H1 (cell line): ENCODE measurements at regions not wholly inside any gene's neighbourhood (a gene's known extent, or its start where the extent isn't known, plus 50 kb on each side); places are given as distances from the start of the nearest gene placed in this dataset.

Experiments used
- CTCF ChIA-PET: fragments of 300-600 bp; sonication (Branson Sonifier 250); formaldehyde crosslinking; loops from one replicate; lab custom pipeline; 2021; ENCODE audit not compliant: partially characterized antibody; lab: Charles Lee
- POLR2A ChIA-PET: fragments of 300-600 bp; sonication (Branson Sonifier 250); formaldehyde crosslinking; loops from one replicate; lab custom pipeline; 2021; ENCODE audit warnings: inconsistent platforms; ENCODE audit not compliant: partially characterized antibody; lab: Charles Lee
- DNase-seq, 2 experiments: peaks; one replicate each; pipeline versions ENCODE4 v3.0.0 to v3.0.0-alpha.2; 2010 to 2022; ENCODE audit warnings: low spot score in 2 of 2, low read depth in 1 of 2, mixed read lengths in 1 of 2
- FAIRE-seq: peaks from 2 replicates; lab custom pipeline; 2011; peaks lifted over from hg19 to GRCh38; lab: Jason Lieb, UNC
- H2AFZ ChIP-seq: 2 replicates; pipeline ENCODE4 v1.8.1; 2012; ENCODE audit warnings: low read length, inconsistent platforms
- H2AK5ac ChIP-seq: 2 replicates; pipeline ENCODE4 v1.6.1; 2013; ENCODE audit warnings: low read depth, low read length
- H2BK120ac ChIP-seq: replicated peaks from 2 replicates; pipeline ENCODE3; 2013; ENCODE audit warnings: low read depth, low read length, inconsistent platforms
- H2BK12ac ChIP-seq: 2 replicates; pipeline ENCODE4 v1.6.1; 2013; ENCODE audit warnings: low read depth, low read length
- H2BK15ac ChIP-seq: 2 replicates; pipeline ENCODE4 v1.6.1; 2013; ENCODE audit warnings: low read length
- H2BK20ac ChIP-seq: 2 replicates; pipeline ENCODE4 v1.6.1; 2013; ENCODE audit warnings: low read length
- H2BK5ac ChIP-seq: 2 replicates; pipeline ENCODE4 v1.6.1; 2013; ENCODE audit warnings: low read depth, low read length
- H3K14ac ChIP-seq: 2 replicates; pipeline ENCODE4 v1.6.1; 2013; ENCODE audit warnings: inconsistent platforms; ENCODE audit not compliant: insufficient read length
- H3K18ac ChIP-seq: 2 replicates; pipeline ENCODE4 v1.6.1; 2013; ENCODE audit warnings: low read length; ENCODE audit errors: extremely low read depth
- H3K23ac ChIP-seq: 2 replicates; pipeline ENCODE4 v1.6.1; 2013; ENCODE audit warnings: inconsistent platforms; ENCODE audit not compliant: insufficient read length
- H3K23me2 ChIP-seq: 2 replicates; pipeline ENCODE4 v1.6.1; 2013; ENCODE audit warnings: low read depth, low read length
- H3K27ac ChIP-seq: 2 replicates; pipeline ENCODE4 v1.6.1; 2011; ENCODE audit warnings: low read depth, low read length, inconsistent platforms
- H3K27me3 ChIP-seq, 4 experiments: replicated peaks in 1 of 4; 1 replicate in 1 of 4; 2 replicates in 3 of 4; pipeline versions ENCODE4 v1.6.1 to v1.8.1; 2011 to 2013; ENCODE audit warnings: low read length in 3 of 4, mild to moderate bottlenecking in 3 of 4, inconsistent platforms in 2 of 4, mixed read lengths in 2 of 4, moderate library complexity in 1 of 4; ENCODE audit not compliant: control insufficient read depth in 3 of 4, insufficient read depth in 3 of 4; ENCODE audit errors: extremely low read depth in 1 of 4
- H3K36me3 ChIP-seq, 4 experiments: 2 replicates each; pipeline versions ENCODE4 v1.6.1 to v1.8.1; 2011 to 2013; ENCODE audit warnings: mild to moderate bottlenecking in 4 of 4, low read length in 3 of 4, moderate library complexity in 2 of 4, control low read depth in 1 of 4, inconsistent platforms in 1 of 4; ENCODE audit not compliant: insufficient read depth in 4 of 4, control insufficient read depth in 2 of 4
- H3K4ac ChIP-seq: replicated peaks from 2 replicates; pipeline ENCODE3; 2013; ENCODE audit warnings: low read length, low read depth, mixed read lengths, inconsistent platforms; ENCODE audit not compliant: insufficient read length
- H3K4me1 ChIP-seq, 4 experiments: replicated peaks in 1 of 4; 1 replicate in 1 of 4; 2 replicates in 3 of 4; pipeline versions ENCODE4 v1.6.1 to v1.8.1; 2011 to 2013; ENCODE audit warnings: low read length in 3 of 4, inconsistent platforms in 2 of 4, mixed read lengths in 1 of 4; ENCODE audit not compliant: insufficient read depth in 4 of 4, control insufficient read depth in 3 of 4
- H3K4me2 ChIP-seq, 2 experiments: 2 replicates each; pipeline versions ENCODE4 v1.6.1 to v1.8.1; 2011 to 2013; ENCODE audit warnings: low read depth in 2 of 2, low read length in 2 of 2, control low read depth in 1 of 2, inconsistent platforms in 1 of 2, mild to moderate bottlenecking in 1 of 2; ENCODE audit not compliant: insufficient read depth in 1 of 2
- H3K4me3 ChIP-seq, 4 experiments: fragments of 200-600, 300-600 bp in 1 of 4; sonication (generic), shearing (Covaris generic), sonication (Bioruptor Twin) in 1 of 4; 2 replicates each; pipeline versions ENCODE4 v1.5.1 to v1.8.1; 2011 to 2016; ENCODE audit warnings: low read length in 4 of 4, low read depth in 3 of 4, control low read depth in 2 of 4, inconsistent platforms in 2 of 4, mild to moderate bottlenecking in 2 of 4, mixed read lengths in 1 of 4, moderate library complexity in 1 of 4; ENCODE audit not compliant: insufficient read depth in 2 of 4; ENCODE audit errors: extremely low read depth in 1 of 4
- H3K56ac ChIP-seq: replicated peaks from 2 replicates; pipeline ENCODE3; 2013; ENCODE audit warnings: low read depth, mild to moderate bottlenecking, mixed read lengths, low read length, inconsistent platforms; ENCODE audit not compliant: insufficient read length
- H3K79me1 ChIP-seq: 2 replicates; pipeline ENCODE4 v1.6.1; 2013; ENCODE audit warnings: low read depth, low read length, control low read depth
- H3K79me2 ChIP-seq, 2 experiments: 2 replicates each; pipeline versions ENCODE4 v1.6.1 to v1.8.1; 2012 to 2013; ENCODE audit warnings: low read length in 2 of 2, mild to moderate bottlenecking in 2 of 2, inconsistent platforms in 1 of 2; ENCODE audit not compliant: insufficient read depth in 2 of 2, control insufficient read depth in 1 of 2
- H3K9ac ChIP-seq, 4 experiments: replicated peaks in 1 of 4; 1 replicate in 1 of 4; 2 replicates in 3 of 4; pipeline versions ENCODE4 v1.6.1 to v1.8.1; 2011 to 2013; ENCODE audit warnings: low read depth in 3 of 4, low read length in 3 of 4, control low read depth in 2 of 4, mild to moderate bottlenecking in 2 of 4, moderate library complexity in 2 of 4, inconsistent platforms in 1 of 4; ENCODE audit errors: extremely low read depth in 1 of 4
- H3K9me3 ChIP-seq, 2 experiments: 2 replicates each; pipeline versions ENCODE4 v1.6.1 to v1.8.1; 2012 to 2013; ENCODE audit warnings: mild to moderate bottlenecking in 2 of 2, moderate library complexity in 2 of 2, control low read depth in 1 of 2, inconsistent platforms in 1 of 2, low read depth in 1 of 2, low read length in 1 of 2, mixed read lengths in 1 of 2; ENCODE audit not compliant: insufficient read depth in 2 of 2
- H4K20me1 ChIP-seq, 2 experiments: replicated peaks in 1 of 2; 2 replicates each; pipeline versions ENCODE3 to v1.8.1; 2011 to 2013; ENCODE audit warnings: inconsistent platforms in 2 of 2, low read length in 2 of 2, mild to moderate bottlenecking in 1 of 2; ENCODE audit not compliant: insufficient read depth in 2 of 2, control insufficient read depth in 1 of 2
- H4K5ac ChIP-seq: 2 replicates; pipeline ENCODE4 v1.6.1; 2013; ENCODE audit warnings: low read length, low read depth, mixed read lengths, inconsistent platforms; ENCODE audit not compliant: insufficient read length
- H4K8ac ChIP-seq: 2 replicates; pipeline ENCODE4 v1.8.0; 2013; ENCODE audit warnings: mild to moderate bottlenecking, moderate library complexity, low read length, inconsistent platforms; ENCODE audit not compliant: insufficient read depth; ENCODE audit errors: extremely low read depth
- H4K91ac ChIP-seq: replicated peaks from 2 replicates; pipeline ENCODE3; 2013; ENCODE audit warnings: low read length, mixed read lengths, inconsistent platforms; ENCODE audit not compliant: insufficient read length
- BCL11A ChIP-seq, 2 experiments: IDR thresholded peaks; one replicate each; pipeline ENCODE4 v1.6.1; 2011; ENCODE audit warnings: low read depth in 2 of 2, low read length in 2 of 2, mild to moderate bottlenecking in 2 of 2
- BRCA1 ChIP-seq: IDR thresholded peaks from 2 replicates; pipeline ENCODE4 v1.6.1; 2012; ENCODE audit warnings: low read depth, low read length, improper control_type of control experiment
- CTBP2 ChIP-seq: IDR thresholded peaks from 2 replicates; pipeline ENCODE4 v1.7.0; 2011; ENCODE audit warnings: borderline replicate concordance, mild to moderate bottlenecking, moderate library complexity, mixed read lengths, low read length; ENCODE audit not compliant: insufficient read depth, insufficient read length
- EGR1 ChIP-seq: IDR thresholded peaks from 2 replicates; pipeline ENCODE4 v1.6.1; 2011; ENCODE audit warnings: low read depth, low read length, borderline replicate concordance
- GTF2F1 ChIP-seq: IDR thresholded peaks from 2 replicates; pipeline ENCODE4 v1.6.1; 2012; ENCODE audit warnings: low read depth, low read length, improper control_type of control experiment, borderline replicate concordance
- HDAC6 ChIP-seq: IDR thresholded peaks from one replicate; pipeline ENCODE4 v1.7.1; 2012; ENCODE audit warnings: low read depth, mild to moderate bottlenecking, inconsistent platforms, low read length, moderate library complexity
- KDM5A ChIP-seq: fragments of 200-600 bp; IDR thresholded peaks from 2 replicates; pipeline ENCODE4 v1.7.1; 2012; ENCODE audit warnings: mild to moderate bottlenecking, low read length, inconsistent platforms, mixed read lengths
- POLR2A ChIP-seq, 2 experiments: IDR thresholded peaks; 1 replicate in 1 of 2; 2 replicates in 1 of 2; pipeline ENCODE4 v1.6.1; 2011; ENCODE audit warnings: low read depth in 2 of 2, low read length in 2 of 2, mild to moderate bottlenecking in 2 of 2; ENCODE audit errors: control extremely low read depth in 1 of 2
- SP2 ChIP-seq: IDR thresholded peaks from 2 replicates; pipeline ENCODE4 v1.6.1; 2012; ENCODE audit warnings: mild to moderate bottlenecking, low read length, inconsistent platforms
- TAF7 ChIP-seq: optimal IDR thresholded peaks from 2 replicates; pipeline ENCODE3; 2011; ENCODE audit warnings: low read depth, mild to moderate bottlenecking, inconsistent platforms, low read length, moderate library complexity, borderline replicate concordance
- TBP ChIP-seq: IDR thresholded peaks from 2 replicates; pipeline ENCODE4 v1.6.1; 2011; ENCODE audit warnings: low read depth, low read length, improper control_type of control experiment
- WGBS, 2 experiments: shearing (Covaris generic) in 1 of 2; methylation state at CpG; one replicate each; pipeline versions ENCODE4 v1.1.6 to v1.1.7; 2013 to 2015; ENCODE audit warnings: low lambda C conversion rate in 2 of 2, mixed read lengths in 2 of 2, inconsistent platforms in 1 of 2, low coverage in 1 of 2, missing lambda C conversion rate in 1 of 2; ENCODE audit not compliant: insufficient replicate concordance in 2 of 2, insufficient coverage in 1 of 2, insufficient read length in 1 of 2; ENCODE audit errors: extremely low coverage in 1 of 2, missing lambda C conversion rate in 1 of 2; 5-methylcytosine and 5-hydroxymethylcytosine counted together

DNA sequence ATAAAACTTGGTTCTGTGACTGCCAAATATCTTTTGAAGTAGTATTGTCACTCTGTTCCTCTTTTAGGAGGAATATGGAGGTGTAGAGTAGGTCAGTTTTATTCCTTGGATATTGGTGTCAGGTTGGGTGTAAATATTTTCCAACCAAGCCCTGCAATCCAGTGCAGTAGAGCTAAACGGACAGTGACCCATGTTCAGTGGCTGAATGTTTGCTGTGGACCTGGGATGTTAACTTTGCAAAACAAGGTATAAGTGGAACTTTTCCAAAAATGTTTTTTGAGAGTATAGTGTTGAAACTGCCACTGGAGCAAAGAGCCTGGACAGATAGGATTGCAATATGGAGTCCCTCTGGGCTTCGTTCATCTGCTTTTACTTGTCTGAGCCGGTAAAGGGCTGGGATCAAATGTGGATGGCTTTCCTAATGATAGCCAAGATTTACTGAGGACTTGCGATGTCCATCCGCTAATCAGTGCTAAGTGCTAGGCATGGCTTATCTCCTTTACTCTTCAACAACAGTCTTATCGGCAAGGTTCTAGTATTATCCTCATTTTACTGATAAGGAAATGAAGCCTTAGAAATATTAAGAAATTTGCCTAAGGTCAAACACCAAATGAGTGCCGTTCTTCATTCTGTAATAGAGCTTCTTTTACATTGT, 69.0 kb upstream of the BACH2 start:
- no peak for FAIRE-seq
- no peaks in the 10 kb centered on the region for H3K36me3 ChIP-seq
- no peaks in the 10 kb centered on the region for H3K9me3 ChIP-seq
- H3K4me3 ChIP-seq = no peak overlapping the region
- no peak overlapping the region for H2BK120ac ChIP-seq
- POLR2A ChIA-PET = interaction anchor here (1.7 kb wide), 1 partner anchor 67 kb away, joined by 4 read pairs; no protein-coding TSS in a partner anchor
- no peak overlapping the region for H3K14ac ChIP-seq
- H4K20me1 ChIP-seq = no peaks in the 10 kb centered on the region
- no peak overlapping the region for H3K27ac ChIP-seq
- H2AK5ac ChIP-seq = no peak overlapping the region
- H2AFZ ChIP-seq = 0 out of 2 replicates have a peak overlapping the region, but pooled peaks have one; percentile 11
- TF ChIP-seq HDAC6 (no peak), KDM5A (no peak), SP2 (no peak), TAF7 (no peak), EGR1 (no peak), CTBP2 (no peak), POLR2A (IDR thresholded peaks at IDR 0.05; ENCODE audit: control extremely low read depth in 1 of 2, low read depth in 2 of 2, low read length in 2 of 2) (no peak), BCL11A (IDR thresholded peaks at IDR 0.05; ENCODE audit: low read depth in 2 of 2, low read length in 2 of 2) (no peak), TBP (no peak), BRCA1 (no peak), GTF2F1 (no peak)
- TF ChIP-seq, all 59 proteins: peak for 0
- H3K18ac ChIP-seq = no peak overlapping the region
- no peak overlapping the region for H4K8ac ChIP-seq
- no peak overlapping the region for H2BK15ac ChIP-seq
- no peak overlapping the region for H3K4ac ChIP-seq
- no peaks in the 10 kb centered on the region for H3K79me2 ChIP-seq
- CTCF ChIA-PET = interaction anchor here (0.7 to 1.4 kb wide), 2 partner anchors 28 to 79 kb away, joined by 3 to 4 read pairs; no protein-coding TSS in a partner anchor
- H3K23me2 ChIP-seq = no peaks in the 10 kb centered on the region
- H3K56ac ChIP-seq = no peak overlapping the region
- H2BK5ac ChIP-seq = no peak overlapping the region
- WGBS, 2 experiments = 88% methylated on average over 7 of the region's 7 CpGs; no CpG with 5 or more reads in 1 of the 2 experiments
- no peak overlapping the region for H2BK12ac ChIP-seq
- no peak overlapping the region for H3K23ac ChIP-seq
- no peaks in the 10 kb centered on the region for H3K79me1 ChIP-seq
- no peak overlapping the region for H4K91ac ChIP-seq
- H2BK20ac ChIP-seq = 0 out of 2 replicates have a peak overlapping the region, but pooled peaks have one; percentile 41
- H4K5ac ChIP-seq = no peak overlapping the region
- H3K4me1 ChIP-seq = peaks cover 1 to 18% (median 6%) of the 10 kb centered on the region in 4 experiments; a peak in 6 of 7 replicates
- H3K9ac ChIP-seq = no peak overlapping the region
- no peaks in the 10 kb centered on the region for H3K27me3 ChIP-seq
- no peak for DNase-seq
- H3K4me2 ChIP-seq = no peak overlapping the region
